ENCODE measurements at regions not wholly inside any gene's neighbourhood (a gene's known extent, or its start where the extent isn't known, plus 50 kb on each side); places are given as distances from the start of the nearest gene placed in this dataset.
A peak's percentile ranks its signal among the peaks of the same experiment; 100 is the strongest.

- no peak for DNase-seq
Observed at GRCh38 chr18:27483276-27483675, 298.2 kb upstream of the CHST9 start.

GRCh38 chr18:27478459-27478858 is 293.4 kb upstream of the CHST9 start:
- DNase-seq, result no peak

GRCh38 chr18:27473318-27473717 is 288.2 kb upstream of the CHST9 start:
- DNase-seq, result no peak

- no peak for DNase-seq
Observed at GRCh38 chr18:27467073-27467472, 282.0 kb upstream of the CHST9 start.

- DNase-seq, result no peak
Observed at GRCh38 chr18:27461957-27462356, 276.8 kb upstream of the CHST9 start.

- DNase-seq, result no peak
Observed at GRCh38 chr18:27449104-27449503, 264.0 kb upstream of the CHST9 start.

GRCh38 chr18:27447930-27448329 is 262.8 kb upstream of the CHST9 start:
- no peak for DNase-seq

- DNase-seq, result peak in 2 of 3 donors; percentile 3 to 67
Observed at GRCh38 chr18:27447451-27447881, 262.4 kb upstream of the CHST9 start.

GRCh38 chr18:27430595-27430994 is 245.5 kb upstream of the CHST9 start:
- no peak for DNase-seq

- DNase-seq, result no peak
Observed at GRCh38 chr18:27428716-27429475, 243.8 kb upstream of the CHST9 start.

- DNase-seq, result no peak
Observed at GRCh38 chr18:27428120-27428519, 243.0 kb upstream of the CHST9 start.

GRCh38 chr18:27423581-27423980 is 238.5 kb upstream of the CHST9 start:
- DNase-seq, result no peak

GRCh38 chr18:27419646-27420045 is 234.5 kb upstream of the CHST9 start:
- no peak for DNase-seq

- no peak for DNase-seq
Observed at GRCh38 chr18:27415495-27415894, 230.4 kb upstream of the CHST9 start.

- DNase-seq, result no peak
Observed at GRCh38 chr18:27414682-27415081, 229.6 kb upstream of the CHST9 start.

- peak; percentile 85 to 92 (median 91) for DNase-seq
Observed at GRCh38 chr18:27413495-27414401, 228.6 kb upstream of the CHST9 start.

GRCh38 chr18:27412556-27412955 is 227.4 kb upstream of the CHST9 start:
- DNase-seq, result no peak

GRCh38 chr18:27411911-27412310 is 226.8 kb upstream of the CHST9 start:
- DNase-seq, result peak in 1 of 3 donors; percentile 48

- peak in 1 of 3 donors; percentile 38 for DNase-seq
Observed at GRCh38 chr18:27411013-27411412, 225.9 kb upstream of the CHST9 start.

- DNase-seq, result no peak
Observed at GRCh38 chr18:27404855-27405254, 219.7 kb upstream of the CHST9 start.

GRCh38 chr18:27400001-27400400 is 214.9 kb upstream of the CHST9 start:
- no peak for DNase-seq

GRCh38 chr18:27395752-27396151 is 210.6 kb upstream of the CHST9 start:
- no peak for DNase-seq

GRCh38 chr18:27394687-27395086 is 209.6 kb upstream of the CHST9 start:
- DNase-seq, result no peak
